SJSA1 (cell line): ENCODE measurements at regions not wholly inside any gene's neighbourhood (a gene's known extent, or its start where the extent isn't known, plus 50 kb on each side); places are given as distances from the start of the nearest gene placed in this dataset.

ENCODE experiments used
- DNase-seq, 2 experiments: peaks; one replicate each; pipeline ENCODE4 v3.0.0-alpha.2; 2015 to 2020; ENCODE audit warnings: low spot score in 2 of 2, low read depth in 1 of 2
- H3K27ac ChIP-seq: fragments of 250-450 bp; sonication (Bioruptor Pico); 2 replicates; pipeline ENCODE4 v1.5.1; 2020; ENCODE audit warnings: mild to moderate bottlenecking, moderate library complexity
- H3K27me3 ChIP-seq: fragments of 250-450 bp; sonication (Bioruptor Pico); replicated peaks from 2 replicates; pipeline ENCODE4 v1.5.1; 2020; ENCODE audit warnings: mild to moderate bottlenecking, moderate library complexity
- H3K36me3 ChIP-seq: fragments of 250-450 bp; sonication (Bioruptor Pico); 2 replicates; pipeline ENCODE4 v1.5.1; 2020; ENCODE audit warnings: mild to moderate bottlenecking
- H3K4me1 ChIP-seq: fragments of 250-450 bp; sonication (Bioruptor Pico); replicated peaks from 2 replicates; pipeline ENCODE4 v1.6.1; 2021; ENCODE audit warnings: mild to moderate bottlenecking
- H3K4me3 ChIP-seq: fragments of 250-450 bp; sonication (Bioruptor Pico); 2 replicates; pipeline ENCODE4 v1.5.1; 2020; ENCODE audit warnings: mild to moderate bottlenecking
- H3K9me3 ChIP-seq: fragments of 250-450 bp; sonication (Bioruptor Pico); replicated peaks from 2 replicates; pipeline ENCODE4 v1.5.1; 2020; ENCODE audit warnings: mild to moderate bottlenecking

GRCh38 chr14:94961386-94962165 lies 191.7 kb upstream of the GSC start:
- Histone ChIP-seq H3K4me3 (no peak overlapping the region), H3K9me3 (no peaks in the 10 kb centered on the region)

DNA sequence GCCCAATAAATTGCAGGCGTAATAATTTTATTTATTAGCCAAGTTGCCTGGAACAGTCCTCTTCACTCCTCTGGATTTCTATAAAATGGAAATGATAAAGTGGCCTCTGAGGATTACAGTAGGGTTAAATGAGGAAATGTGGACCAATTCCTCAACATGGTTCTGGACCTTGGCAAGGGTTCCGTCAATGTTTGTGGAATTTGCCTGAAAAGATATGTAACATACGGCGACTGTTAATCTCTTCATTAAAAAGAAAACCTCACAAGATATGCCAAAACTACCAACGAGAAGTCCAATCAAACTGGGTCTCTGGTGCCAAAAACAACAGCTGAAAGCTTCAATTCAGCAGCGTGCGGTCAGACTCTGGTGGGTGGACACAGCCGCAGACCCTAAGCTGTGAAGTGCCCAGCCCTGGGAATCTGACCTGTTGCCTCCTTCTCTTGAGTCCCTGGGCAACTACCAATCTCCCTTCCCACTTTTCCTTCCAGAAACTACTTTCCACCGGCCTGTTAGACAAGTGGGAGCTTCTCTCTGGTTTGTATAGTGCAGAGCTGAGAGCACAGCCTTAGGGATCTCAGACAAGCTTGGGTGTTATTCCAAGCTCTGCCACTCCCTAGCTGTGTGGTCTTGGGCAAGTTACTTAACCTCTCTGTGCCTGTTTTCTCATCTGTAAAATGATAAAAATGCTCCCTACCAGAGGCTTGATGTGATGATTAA lies 190.5 kb upstream of the GSC start:
- DNase-seq, result peak in 1 of 2 experiments; percentile 8
- no peak overlapping the region for H3K27ac ChIP-seq
- peaks cover 9% of the 10 kb centered on the region for H3K4me1 ChIP-seq
- H3K4me3 ChIP-seq, result no peak overlapping the region
- no peaks in the 10 kb centered on the region for H3K9me3 ChIP-seq
- H3K36me3 ChIP-seq, result no peaks in the 10 kb centered on the region
- H3K27me3 ChIP-seq, result no peaks in the 10 kb centered on the region

More at GRCh38 chr14:94961386-94962165, 191.7 kb upstream of the GSC start:
- Histone ChIP-seq H3K27me3 (no peaks in the 10 kb centered on the region), H3K27ac (no peak overlapping the region), H3K36me3 (no peaks in the 10 kb centered on the region), H3K4me1 (peaks cover 19% of the 10 kb centered on the region)
- no peak for DNase-seq

DNA sequence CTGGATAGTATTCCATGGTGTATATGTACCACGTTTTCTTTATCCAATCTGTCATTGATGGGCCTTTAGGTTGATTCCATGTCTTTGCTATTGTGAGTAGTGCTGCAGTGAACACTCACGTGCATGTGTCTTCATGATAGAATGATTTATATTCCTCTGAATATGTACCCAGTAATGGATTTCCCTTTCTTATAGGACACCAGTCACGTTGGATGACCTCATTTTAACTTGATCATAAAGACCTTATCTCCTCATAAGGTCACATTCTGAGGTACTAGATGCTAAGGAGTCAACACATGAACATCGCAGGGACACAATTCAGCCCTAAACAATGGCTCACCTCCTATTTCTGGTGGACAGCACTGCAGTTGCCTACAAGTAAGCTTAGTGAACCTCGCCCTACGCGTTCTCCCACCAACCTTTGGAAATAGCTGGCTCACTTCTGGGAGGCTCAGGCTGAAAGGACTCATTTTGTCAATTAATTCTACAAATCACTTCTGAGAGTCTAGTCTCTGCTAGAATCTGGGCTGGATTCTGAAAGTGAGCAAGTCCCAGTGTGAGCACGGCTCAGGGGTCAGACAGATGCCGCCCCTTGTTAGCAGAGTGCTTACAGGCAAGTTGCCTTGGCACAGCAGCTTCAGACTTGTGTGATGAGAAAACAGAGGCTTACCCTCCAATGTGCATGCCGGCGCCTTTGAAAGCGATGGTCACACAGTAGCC lies 183.8 kb upstream of the GSC start:
- no peaks in the 10 kb centered on the region for H3K36me3 ChIP-seq
- no peak overlapping the region for H3K27ac ChIP-seq
- no peaks in the 10 kb centered on the region for H3K27me3 ChIP-seq
- no peaks in the 10 kb centered on the region for H3K4me1 ChIP-seq
- no peak for DNase-seq
- H3K9me3 ChIP-seq, result no peaks in the 10 kb centered on the region
- H3K4me3 ChIP-seq, result no peak overlapping the region

DNA sequence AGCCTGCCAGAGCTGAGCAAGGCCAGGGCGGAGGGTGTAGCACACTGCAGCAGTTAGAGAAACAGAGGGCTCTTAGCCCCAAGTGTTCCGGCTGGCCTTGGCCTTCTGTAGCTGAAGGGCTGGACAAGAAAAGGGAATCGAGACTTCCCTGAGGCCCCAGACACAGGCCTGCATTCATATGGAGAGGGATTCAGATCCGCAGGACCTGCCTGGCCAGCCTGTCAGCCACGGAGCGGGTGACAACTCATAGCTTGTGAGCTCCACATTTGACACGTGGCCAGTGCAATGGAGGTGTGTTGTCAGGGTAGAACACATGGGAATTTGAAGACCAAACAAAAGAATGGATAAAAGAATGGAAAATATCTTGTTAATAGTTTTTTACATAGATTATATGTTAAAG lies 182.2 kb upstream of the GSC start:
- DNase-seq, result no peak
- no peak overlapping the region for H3K4me3 ChIP-seq
- H3K27me3 ChIP-seq, result no peaks in the 10 kb centered on the region
- no peaks in the 10 kb centered on the region for H3K9me3 ChIP-seq
- no peaks in the 10 kb centered on the region for H3K4me1 ChIP-seq
- no peaks in the 10 kb centered on the region for H3K36me3 ChIP-seq
- H3K27ac ChIP-seq, result no peak overlapping the region

DNA sequence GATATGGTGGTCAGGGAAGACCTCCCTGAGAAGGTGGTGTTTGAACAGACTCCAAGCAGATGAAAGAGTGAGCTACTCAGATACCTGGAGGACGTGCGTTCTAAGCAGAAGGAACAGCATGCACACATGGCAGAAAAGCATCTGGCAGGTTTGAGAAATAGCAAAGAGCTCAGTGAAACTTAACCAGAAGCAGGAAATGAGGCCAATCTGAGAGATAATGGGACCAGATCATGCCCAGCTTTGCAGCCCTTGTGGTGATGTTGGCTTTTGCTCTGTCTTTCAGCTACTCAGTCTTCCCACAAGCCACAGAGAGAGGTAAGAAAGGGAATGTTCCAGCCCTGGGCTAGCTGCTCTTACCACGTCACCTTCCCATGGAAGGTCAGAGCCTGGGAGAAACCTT lies 176.3 kb upstream of the GSC start:
- Histone ChIP-seq H3K4me3 (no peak overlapping the region), H3K9me3 (no peaks in the 10 kb centered on the region), H3K27me3 (no peaks in the 10 kb centered on the region), H3K27ac (no peak overlapping the region), H3K36me3 (no peaks in the 10 kb centered on the region), H3K4me1 (peaks cover 21% of the 10 kb centered on the region)
- no peak for DNase-seq

GRCh38 chr14:94945615-94946014 lies 175.7 kb upstream of the GSC start:
- peaks cover 21% of the 10 kb centered on the region for H3K4me1 ChIP-seq
- H3K4me3 ChIP-seq, result no peak overlapping the region
- H3K36me3 ChIP-seq, result no peaks in the 10 kb centered on the region
- no peak overlapping the region for H3K27ac ChIP-seq
- H3K9me3 ChIP-seq, result no peaks in the 10 kb centered on the region
- no peak for DNase-seq
- H3K27me3 ChIP-seq, result no peaks in the 10 kb centered on the region

GRCh38 chr14:94944636-94945258 lies 174.8 kb upstream of the GSC start:
- peak; percentile 57 to 67 for DNase-seq
- no peaks in the 10 kb centered on the region for H3K36me3 ChIP-seq
- H3K4me3 ChIP-seq, result no peak overlapping the region
- H3K9me3 ChIP-seq, result no peaks in the 10 kb centered on the region
- H3K27ac ChIP-seq, result peak overlapping the region; percentile 62
- H3K27me3 ChIP-seq, result no peaks in the 10 kb centered on the region
- H3K4me1 ChIP-seq, result peaks cover 21% of the 10 kb centered on the region

DNA sequence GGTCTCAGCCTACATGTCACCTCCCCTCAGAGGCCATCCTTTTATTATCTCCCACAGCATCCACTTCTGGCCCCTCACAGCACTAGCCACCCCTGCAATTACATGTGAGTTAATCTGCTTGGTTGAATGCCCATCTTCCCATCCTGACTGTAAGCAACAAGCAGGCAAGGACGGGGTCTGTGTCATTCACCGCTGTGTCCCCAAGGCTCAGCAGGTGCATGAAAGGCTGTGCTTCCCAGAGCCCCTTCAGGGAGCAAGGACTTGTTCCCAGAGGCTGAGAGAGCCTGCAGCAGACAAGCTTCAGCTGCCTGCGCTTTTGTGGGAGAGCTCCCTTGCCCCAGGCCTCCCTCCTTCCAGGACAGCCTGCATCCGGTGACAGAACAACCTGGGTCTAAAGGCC lies 172.7 kb upstream of the GSC start:
- H3K4me3 ChIP-seq, result no peak overlapping the region
- DNase-seq, result no peak
- no peak overlapping the region for H3K27ac ChIP-seq
- H3K4me1 ChIP-seq, result peaks cover 21% of the 10 kb centered on the region
- H3K9me3 ChIP-seq, result no peaks in the 10 kb centered on the region
- no peaks in the 10 kb centered on the region for H3K36me3 ChIP-seq
- no peaks in the 10 kb centered on the region for H3K27me3 ChIP-seq

DNA sequence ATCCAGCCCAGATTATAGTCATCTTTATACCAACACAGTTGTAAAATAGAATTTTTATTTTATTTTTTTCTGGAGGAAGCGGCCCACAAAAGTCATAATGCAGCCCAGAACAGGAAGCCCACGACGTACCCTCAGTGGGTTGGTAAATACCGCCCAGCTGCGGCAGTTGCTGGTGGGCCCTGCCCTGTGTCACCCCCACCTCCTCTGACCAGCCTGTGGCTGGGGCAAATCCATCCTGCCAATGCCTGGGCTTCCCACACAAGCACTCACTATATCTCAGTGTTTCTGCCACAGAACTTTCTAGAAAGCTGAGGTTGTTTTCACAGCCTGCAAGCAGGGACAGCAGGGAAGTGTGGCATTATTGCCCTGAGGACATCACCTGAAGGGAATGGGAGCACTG lies 171.4 kb upstream of the GSC start:
- Histone ChIP-seq H3K9me3 (no peaks in the 10 kb centered on the region), H3K36me3 (no peaks in the 10 kb centered on the region), H3K4me1 (peaks cover 21% of the 10 kb centered on the region), H3K27me3 (no peaks in the 10 kb centered on the region), H3K27ac (no peak overlapping the region), H3K4me3 (no peak overlapping the region)
- DNase-seq, result no peak

DNA sequence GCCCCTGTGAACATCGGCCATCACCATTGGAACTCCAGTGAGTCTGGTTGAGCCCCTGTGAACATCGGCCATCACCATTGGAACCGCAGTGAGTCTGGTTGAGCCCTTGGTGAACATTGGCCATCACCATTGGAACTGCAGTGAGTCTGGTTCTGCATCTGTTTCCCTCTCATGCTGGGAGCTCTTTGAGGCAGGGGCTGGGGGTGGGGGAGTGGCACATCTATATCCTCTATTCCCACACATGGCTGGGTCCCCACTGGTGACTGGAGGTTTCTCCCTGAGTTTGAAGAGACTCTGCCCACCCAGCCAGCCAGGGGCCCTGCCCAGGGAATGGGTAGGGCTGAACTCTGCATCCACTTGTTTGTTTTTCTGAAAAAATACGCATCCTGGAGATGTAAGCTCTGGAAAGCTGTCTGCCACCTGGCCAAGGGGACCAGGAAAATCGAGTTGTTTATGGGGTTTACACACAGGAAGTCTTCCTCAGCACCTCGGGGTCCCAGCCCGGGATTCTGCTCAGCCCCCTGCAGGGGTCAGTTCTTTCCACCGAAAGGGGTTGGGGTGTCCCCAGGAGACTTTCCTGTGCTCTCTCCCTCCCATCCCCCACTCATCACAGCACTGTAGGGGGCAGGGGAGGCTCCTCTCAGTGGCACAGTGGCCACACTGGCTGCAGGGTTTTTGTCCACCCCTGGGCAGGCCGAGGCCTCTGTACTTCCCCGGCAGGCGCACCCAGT lies 170.5 kb upstream of the GSC start:
- Histone ChIP-seq H3K9me3 (no peaks in the 10 kb centered on the region), H3K4me3 (no peak overlapping the region), H3K4me1 (peaks cover 18% of the 10 kb centered on the region), H3K27me3 (no peaks in the 10 kb centered on the region), H3K27ac (no peak overlapping the region), H3K36me3 (no peaks in the 10 kb centered on the region)
- no peak for DNase-seq

DNA sequence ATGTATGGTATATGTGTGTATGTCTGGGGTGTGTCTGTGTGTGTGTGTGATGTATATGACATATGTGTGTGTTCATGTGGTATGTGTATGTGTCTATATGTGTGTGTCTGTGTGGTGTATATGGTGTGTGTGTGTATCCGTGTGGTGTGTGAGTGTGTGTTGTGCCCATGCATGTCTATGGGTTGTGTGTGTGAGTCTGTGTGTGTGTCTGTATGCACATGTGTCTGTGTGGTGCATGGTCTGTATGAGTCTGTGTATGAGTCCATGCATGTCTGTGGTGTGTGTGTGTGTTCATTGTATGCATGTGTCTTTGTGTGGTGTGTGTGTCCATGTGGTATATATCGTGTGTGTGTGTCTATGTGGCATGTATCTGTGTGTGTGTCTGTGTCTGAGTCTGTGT lies 168.1 kb upstream of the GSC start:
- H3K4me1 ChIP-seq, result no peaks in the 10 kb centered on the region
- no peak for DNase-seq
- no peaks in the 10 kb centered on the region for H3K9me3 ChIP-seq
- H3K27me3 ChIP-seq, result no peaks in the 10 kb centered on the region
- H3K4me3 ChIP-seq, result no peak overlapping the region
- H3K36me3 ChIP-seq, result no peaks in the 10 kb centered on the region
- H3K27ac ChIP-seq, result no peak overlapping the region

- Histone ChIP-seq H3K36me3 (no peaks in the 10 kb centered on the region), H3K4me3 (no peak overlapping the region), H3K27ac (no peak overlapping the region), H3K9me3 (no peaks in the 10 kb centered on the region), H3K27me3 (no peaks in the 10 kb centered on the region), H3K4me1 (no peaks in the 10 kb centered on the region)
- DNase-seq, result no peak
Observed at GRCh38 chr14:94936901-94937685, 167.2 kb upstream of the GSC start.
